ENCODE measurements at regions not wholly inside any gene's neighbourhood (a gene's known extent, or its start where the extent isn't known, plus 50 kb on each side); places are given as distances from the start of the nearest gene placed in this dataset.

- no peaks in the 10 kb centered on the region for H3K27me3 ChIP-seq (ENCODE audit: control insufficient read depth, insufficient read depth, low read length)
- H3K27ac ChIP-seq (ENCODE audit: low read length): no peak overlapping the region
- no peaks in the 10 kb centered on the region for H3K9me3 ChIP-seq (ENCODE audit: control insufficient read depth, low read depth, low read length)
- H3K4me3 ChIP-seq (ENCODE audit: low read length): no peak overlapping the region
- H3K4me1 ChIP-seq (ENCODE audit: control insufficient read depth, insufficient read depth, low read length): no peaks in the 10 kb centered on the region
- no peaks in the 10 kb centered on the region for H3K36me3 ChIP-seq (ENCODE audit: control insufficient read depth, insufficient read depth, low read length)
- WGBS (ENCODE audit: insufficient coverage, low lambda C conversion rate): no CpG with 5 or more reads among the region's 3 CpGs
- DNase-seq: no peak
Measured at GRCh38 chr7:53306846-53307245, 271.4 kb downstream of the POM121L12 start.

DNA sequence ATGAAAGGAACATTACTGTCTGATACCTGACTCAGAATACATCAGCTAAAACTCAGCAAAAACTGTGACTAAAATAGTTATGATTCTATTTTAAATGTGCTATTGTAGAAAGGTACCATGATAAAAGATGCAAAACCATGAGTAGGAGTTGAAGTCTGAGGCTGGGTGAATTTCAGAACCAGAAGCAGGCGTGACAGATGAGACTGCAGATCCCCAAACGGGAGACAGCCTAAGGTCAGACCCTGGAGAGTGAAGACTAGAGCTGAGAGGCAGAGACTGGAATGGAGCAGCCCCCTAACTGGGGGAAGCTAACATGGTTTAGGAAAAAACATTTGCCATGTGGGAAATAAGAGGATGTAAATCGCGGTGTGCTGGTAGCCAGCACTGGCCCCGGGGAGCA is 275.8 kb downstream of the POM121L12 start:
- WGBS (ENCODE audit: insufficient coverage, low lambda C conversion rate): 33% methylated on average over 1 of the region's 5 CpGs
- Histone ChIP-seq H3K4me3 (ENCODE audit: low read length) (no peak overlapping the region), H3K36me3 (ENCODE audit: control insufficient read depth, insufficient read depth, low read length) (no peaks in the 10 kb centered on the region), H3K27ac (ENCODE audit: low read length) (no peak overlapping the region), H3K4me1 (ENCODE audit: control insufficient read depth, insufficient read depth, low read length) (no peaks in the 10 kb centered on the region), H3K27me3 (ENCODE audit: control insufficient read depth, insufficient read depth, low read length) (no peaks in the 10 kb centered on the region), H3K9me3 (ENCODE audit: control insufficient read depth, low read depth, low read length) (no peaks in the 10 kb centered on the region)
- no peak for DNase-seq

- DNase-seq: no peak
- Histone ChIP-seq H3K4me3 (ENCODE audit: low read length) (no peak overlapping the region), H3K9me3 (ENCODE audit: control insufficient read depth, low read depth, low read length) (no peaks in the 10 kb centered on the region), H3K27me3 (ENCODE audit: control insufficient read depth, insufficient read depth, low read length) (no peaks in the 10 kb centered on the region), H3K36me3 (ENCODE audit: control insufficient read depth, insufficient read depth, low read length) (no peaks in the 10 kb centered on the region), H3K4me1 (ENCODE audit: control insufficient read depth, insufficient read depth, low read length) (no peaks in the 10 kb centered on the region), H3K27ac (ENCODE audit: low read length) (no peak overlapping the region)
- no CpG with 5 or more reads among the region's 6 CpGs for WGBS (ENCODE audit: insufficient coverage, low lambda C conversion rate)
Measured at GRCh38 chr7:53315981-53316380, 280.5 kb downstream of the POM121L12 start.

DNA sequence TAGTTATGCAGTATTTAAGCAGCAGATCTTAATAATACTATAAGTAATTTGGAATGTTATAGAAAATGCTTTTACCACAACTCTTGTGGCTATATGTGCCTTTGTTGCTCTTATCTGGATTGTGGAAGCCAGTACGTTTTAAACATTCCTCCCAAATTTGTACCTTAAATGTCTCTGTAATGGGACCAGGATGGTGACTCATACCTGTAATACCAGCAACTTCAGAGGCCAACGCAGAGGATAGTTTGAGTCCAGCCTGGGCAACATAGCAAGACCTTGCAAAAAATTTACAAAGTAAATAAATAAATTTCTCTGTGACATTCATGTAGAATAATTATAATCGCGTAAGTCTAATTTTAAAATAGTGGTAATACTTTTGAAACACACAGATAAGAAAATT is 283.1 kb downstream of the POM121L12 start:
- no peak overlapping the region for H3K27ac ChIP-seq (ENCODE audit: low read length)
- 95% methylated on average over 3 of the region's 4 CpGs for WGBS (ENCODE audit: insufficient coverage, low lambda C conversion rate)
- no peaks in the 10 kb centered on the region for H3K4me1 ChIP-seq (ENCODE audit: control insufficient read depth, insufficient read depth, low read length)
- H3K27me3 ChIP-seq (ENCODE audit: control insufficient read depth, insufficient read depth, low read length): no peaks in the 10 kb centered on the region
- no peak overlapping the region for H3K4me3 ChIP-seq (ENCODE audit: low read length)
- DNase-seq: no peak
- H3K36me3 ChIP-seq (ENCODE audit: control insufficient read depth, insufficient read depth, low read length): no peaks in the 10 kb centered on the region
- H3K9me3 ChIP-seq (ENCODE audit: control insufficient read depth, low read depth, low read length): no peaks in the 10 kb centered on the region

- Histone ChIP-seq H3K9me3 (ENCODE audit: control insufficient read depth, low read depth, low read length) (no peaks in the 10 kb centered on the region), H3K36me3 (ENCODE audit: control insufficient read depth, insufficient read depth, low read length) (no peaks in the 10 kb centered on the region), H3K4me1 (ENCODE audit: control insufficient read depth, insufficient read depth, low read length) (no peaks in the 10 kb centered on the region), H3K4me3 (ENCODE audit: low read length) (no peak overlapping the region), H3K27me3 (ENCODE audit: control insufficient read depth, insufficient read depth, low read length) (no peaks in the 10 kb centered on the region), H3K27ac (ENCODE audit: low read length) (no peak overlapping the region)
- no peak for DNase-seq
- WGBS (ENCODE audit: insufficient coverage, low lambda C conversion rate): no CpG with 5 or more reads among the region's 2 CpGs
Measured at GRCh38 chr7:53325061-53325460, 289.6 kb downstream of the POM121L12 start.

- H3K4me1 ChIP-seq (ENCODE audit: control insufficient read depth, insufficient read depth, low read length): no peaks in the 10 kb centered on the region
- WGBS (ENCODE audit: insufficient coverage, low lambda C conversion rate): 57% methylated on average over 1 of the region's 6 CpGs
- no peak overlapping the region for H3K27ac ChIP-seq (ENCODE audit: low read length)
- H3K27me3 ChIP-seq (ENCODE audit: control insufficient read depth, insufficient read depth, low read length): no peaks in the 10 kb centered on the region
- H3K9me3 ChIP-seq (ENCODE audit: control insufficient read depth, low read depth, low read length): no peaks in the 10 kb centered on the region
- H3K36me3 ChIP-seq (ENCODE audit: control insufficient read depth, insufficient read depth, low read length): no peaks in the 10 kb centered on the region
- no peak for DNase-seq
- no peak overlapping the region for H3K4me3 ChIP-seq (ENCODE audit: low read length)
Measured at GRCh38 chr7:53326634-53327033, 291.2 kb downstream of the POM121L12 start.

DNA sequence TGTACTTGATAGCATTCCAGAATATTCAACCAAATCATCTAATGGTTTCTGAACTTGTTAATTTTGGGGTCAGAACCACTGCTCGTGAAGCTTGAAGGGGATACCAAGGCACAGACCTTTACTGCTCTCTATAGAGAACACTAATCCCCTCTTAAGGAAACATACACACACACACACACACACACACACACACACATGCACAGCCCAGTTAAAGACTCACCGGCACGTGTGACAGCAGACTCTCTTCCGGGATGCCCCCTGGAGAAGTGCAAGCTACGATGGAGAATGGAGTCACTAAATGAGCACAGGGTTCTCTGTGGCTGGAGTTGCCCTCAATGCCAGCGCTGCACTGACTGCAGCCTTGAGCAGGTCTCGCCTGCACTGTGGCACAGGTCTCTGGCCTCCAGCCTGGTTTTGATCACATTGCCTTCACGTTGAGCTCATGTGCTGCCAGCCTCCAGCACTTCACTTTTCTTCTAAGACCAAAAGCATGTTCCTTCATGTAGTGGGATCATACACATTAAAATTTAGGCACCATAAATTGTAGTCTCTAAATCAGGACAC is 300.8 kb downstream of the POM121L12 start:
- H3K36me3 ChIP-seq (ENCODE audit: control insufficient read depth, insufficient read depth, low read length): no peaks in the 10 kb centered on the region
- DNase-seq: no peak
- no peak overlapping the region for H3K4me3 ChIP-seq (ENCODE audit: low read length)
- H3K27me3 ChIP-seq (ENCODE audit: control insufficient read depth, insufficient read depth, low read length): no peaks in the 10 kb centered on the region
- no peak overlapping the region for H3K27ac ChIP-seq (ENCODE audit: low read length)
- H3K4me1 ChIP-seq (ENCODE audit: control insufficient read depth, insufficient read depth, low read length): no peaks in the 10 kb centered on the region
- peaks cover 4% of the 10 kb centered on the region for H3K9me3 ChIP-seq (ENCODE audit: control insufficient read depth, low read depth, low read length)
- WGBS (ENCODE audit: insufficient coverage, low lambda C conversion rate): no CpG with 5 or more reads among the region's 8 CpGs

- peaks cover 4% of the 10 kb centered on the region for H3K9me3 ChIP-seq (ENCODE audit: control insufficient read depth, low read depth, low read length)
- H3K27ac ChIP-seq (ENCODE audit: low read length): no peak overlapping the region
- WGBS (ENCODE audit: insufficient coverage, low lambda C conversion rate): 100% methylated on average over 1 of the region's 1 CpG
- DNase-seq: no peak
- H3K4me3 ChIP-seq (ENCODE audit: low read length): no peak overlapping the region
- H3K4me1 ChIP-seq (ENCODE audit: control insufficient read depth, insufficient read depth, low read length): no peaks in the 10 kb centered on the region
- H3K27me3 ChIP-seq (ENCODE audit: control insufficient read depth, insufficient read depth, low read length): no peaks in the 10 kb centered on the region
- H3K36me3 ChIP-seq (ENCODE audit: control insufficient read depth, insufficient read depth, low read length): no peaks in the 10 kb centered on the region
Measured at GRCh38 chr7:53340220-53340619, 304.8 kb downstream of the POM121L12 start.

DNA sequence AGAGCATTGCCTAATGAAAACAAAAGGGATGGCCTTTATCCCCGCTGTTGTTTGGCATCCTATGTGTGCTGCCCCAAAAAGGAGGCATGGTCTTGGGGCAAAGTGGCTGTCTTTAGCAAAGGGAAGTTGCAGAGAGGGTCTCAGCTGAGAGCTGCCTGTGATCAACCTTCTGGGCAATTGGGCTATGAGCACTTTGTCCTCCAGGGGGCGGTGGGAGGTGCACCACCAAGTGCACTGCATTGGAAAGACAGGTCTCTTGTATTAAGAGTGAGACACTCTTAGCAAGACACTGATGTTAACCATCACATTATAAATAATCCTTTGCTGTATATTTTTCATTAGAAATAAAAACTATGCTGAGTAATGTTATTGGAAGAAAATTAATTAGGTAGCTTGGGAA is 314.8 kb downstream of the POM121L12 start:
- Histone ChIP-seq H3K27ac (ENCODE audit: low read length) (no peak overlapping the region), H3K4me1 (ENCODE audit: control insufficient read depth, insufficient read depth, low read length) (no peaks in the 10 kb centered on the region), H3K36me3 (ENCODE audit: control insufficient read depth, insufficient read depth, low read length) (no peaks in the 10 kb centered on the region), H3K27me3 (ENCODE audit: control insufficient read depth, insufficient read depth, low read length) (no peaks in the 10 kb centered on the region), H3K9me3 (ENCODE audit: control insufficient read depth, low read depth, low read length) (no peaks in the 10 kb centered on the region), H3K4me3 (ENCODE audit: low read length) (no peak overlapping the region)
- DNase-seq: no peak
- WGBS (ENCODE audit: insufficient coverage, low lambda C conversion rate): 17% methylated on average over 1 of the region's 2 CpGs

DNA sequence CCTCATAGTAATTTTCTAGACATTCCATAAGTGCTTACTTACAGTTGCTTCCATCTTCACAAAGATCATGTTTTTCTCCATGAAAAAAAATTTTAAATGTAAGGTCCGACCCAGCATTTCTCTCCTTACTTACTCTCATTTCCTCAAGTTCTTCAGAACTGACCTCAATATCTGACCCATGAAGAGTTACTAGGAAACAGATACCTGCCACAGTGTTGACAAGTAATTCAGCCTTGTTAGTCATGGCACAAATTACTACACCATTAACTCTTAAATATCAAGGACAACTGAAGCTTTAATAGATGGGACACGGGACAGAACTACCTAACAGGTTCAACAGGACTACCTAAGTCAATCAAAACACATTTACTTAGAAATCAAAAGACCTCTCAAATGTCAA is 316.2 kb downstream of the POM121L12 start:
- Histone ChIP-seq H3K36me3 (ENCODE audit: control insufficient read depth, insufficient read depth, low read length) (no peaks in the 10 kb centered on the region), H3K4me1 (ENCODE audit: control insufficient read depth, insufficient read depth, low read length) (no peaks in the 10 kb centered on the region), H3K27me3 (ENCODE audit: control insufficient read depth, insufficient read depth, low read length) (no peaks in the 10 kb centered on the region), H3K9me3 (ENCODE audit: control insufficient read depth, low read depth, low read length) (no peaks in the 10 kb centered on the region), H3K4me3 (ENCODE audit: low read length) (no peak overlapping the region), H3K27ac (ENCODE audit: low read length) (no peak overlapping the region)
- DNase-seq: no peak
- WGBS (ENCODE audit: insufficient coverage, low lambda C conversion rate): 43% methylated on average over 2 of the region's 2 CpGs

DNA sequence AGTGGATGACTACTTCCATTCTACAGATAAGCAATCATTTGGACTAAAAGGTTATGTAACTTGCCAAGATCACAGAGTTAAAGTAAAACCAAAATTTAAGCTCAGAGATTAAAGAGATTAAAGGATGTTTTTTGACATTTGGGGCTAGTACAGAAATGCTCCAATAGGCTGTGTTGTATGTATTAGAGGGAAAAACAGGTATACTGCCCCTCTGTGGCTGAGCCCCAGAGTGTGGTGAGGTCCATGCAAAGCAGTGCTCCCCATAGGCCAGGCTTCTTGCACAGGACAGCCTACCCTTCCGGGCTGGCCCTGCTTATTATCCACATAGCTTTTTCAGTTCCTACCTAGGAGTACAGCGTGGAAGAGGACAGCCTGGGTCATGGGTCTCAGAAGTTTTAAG is 322.8 kb downstream of the POM121L12 start:
- H3K27me3 ChIP-seq (ENCODE audit: control insufficient read depth, insufficient read depth, low read length): no peaks in the 10 kb centered on the region
- H3K4me1 ChIP-seq (ENCODE audit: control insufficient read depth, insufficient read depth, low read length): no peaks in the 10 kb centered on the region
- no peak overlapping the region for H3K4me3 ChIP-seq (ENCODE audit: low read length)
- no peak for DNase-seq
- no CpG with 5 or more reads among the region's 2 CpGs for WGBS (ENCODE audit: insufficient coverage, low lambda C conversion rate)
- H3K36me3 ChIP-seq (ENCODE audit: control insufficient read depth, insufficient read depth, low read length): no peaks in the 10 kb centered on the region
- H3K9me3 ChIP-seq (ENCODE audit: control insufficient read depth, low read depth, low read length): no peaks in the 10 kb centered on the region
- H3K27ac ChIP-seq (ENCODE audit: low read length): no peak overlapping the region

All from large intestine (tissue), 3 donors.